Endodermal cell (in vitro differentiated cells): ENCODE measurements at regions not wholly inside any gene's neighbourhood (a gene's known extent, or its start where the extent isn't known, plus 50 kb on each side); places are given as distances from the start of the nearest gene placed in this dataset.

Source experiments
- DNase-seq: peaks from one replicate; pipeline ENCODE4 v3.0.0-alpha.2; 2017
- H3K27ac ChIP-seq: 2 replicates; pipeline ENCODE4 v1.5.1; 2013; ENCODE audit warnings: mild to moderate bottlenecking, low read depth, low read length, moderate library complexity
- H3K27me3 ChIP-seq: 2 replicates; pipeline ENCODE4 v1.6.1; 2013; ENCODE audit warnings: mild to moderate bottlenecking, low read length, moderate library complexity; ENCODE audit not compliant: insufficient read depth, control insufficient read depth, poor library complexity, severe bottlenecking
- H3K36me3 ChIP-seq: 2 replicates; pipeline ENCODE4 v1.7.0; 2013; ENCODE audit warnings: mild to moderate bottlenecking, low read length, moderate library complexity; ENCODE audit not compliant: control insufficient read depth, insufficient read depth
- H3K4me1 ChIP-seq: one replicate; pipeline ENCODE4 v1.7.0; 2013; ENCODE audit warnings: low read length; ENCODE audit not compliant: control insufficient read depth, insufficient read depth
- H3K4me3 ChIP-seq: 2 replicates; pipeline ENCODE4 v1.5.1; 2013; ENCODE audit warnings: mild to moderate bottlenecking, low read length, moderate library complexity
- H3K9ac ChIP-seq: 2 replicates; pipeline ENCODE4 v1.6.1; 2013; ENCODE audit warnings: mild to moderate bottlenecking, low read length, moderate library complexity; ENCODE audit not compliant: poor library complexity, severe bottlenecking; ENCODE audit errors: extremely low read depth
- H3K9me3 ChIP-seq: 2 replicates; pipeline ENCODE4 v1.6.1; 2013; ENCODE audit warnings: mild to moderate bottlenecking, low read length, moderate library complexity; ENCODE audit not compliant: control insufficient read depth
- H3K27ac Mint-ChIP-seq: 2 replicates; pipeline ENCODE4 v1.8.0; 2020; ENCODE audit warnings: mixed read lengths
- H3K27me3 Mint-ChIP-seq: 2 replicates; pipeline ENCODE4 v1.8.0; 2021; ENCODE audit warnings: mild to moderate bottlenecking, mixed read lengths; ENCODE audit not compliant: insufficient read depth
- H3K36me3 Mint-ChIP-seq: 2 replicates; pipeline ENCODE4 v1.8.0; 2020; ENCODE audit warnings: low read depth, mixed read lengths
- H3K4me1 Mint-ChIP-seq: 2 replicates; pipeline ENCODE4 v1.8.0; 2020; ENCODE audit warnings: mixed read lengths
- H3K4me3 Mint-ChIP-seq: 2 replicates; pipeline ENCODE4 v1.8.0; 2020; ENCODE audit warnings: mild to moderate bottlenecking, moderate library complexity, mixed read lengths
- H3K9me3 Mint-ChIP-seq: 2 replicates; pipeline ENCODE4 v1.8.0; 2020; ENCODE audit warnings: mild to moderate bottlenecking, mixed read lengths
- CTCF ChIP-seq: fragments of 200-600 bp; sonication (generic); conservative IDR thresholded peaks from 2 replicates; pipeline ENCODE4 v1.5.0; 2021; ENCODE audit warnings: antibody characterized with exemption, mild to moderate bottlenecking
- WGBS, 2 experiments: methylation state at CpG; one replicate each; pipeline versions ENCODE4 v1.1.5 to v1.1.7; 2013; ENCODE audit warnings: missing lambda C conversion rate in 2 of 2, mixed read lengths in 1 of 2; ENCODE audit not compliant: insufficient coverage in 1 of 2, insufficient read length in 1 of 2; 5-methylcytosine and 5-hydroxymethylcytosine counted together

- peaks cover 5% of the 10 kb centered on the region for H3K27me3 ChIP-seq
- no peak overlapping the region for H3K4me3 Mint-ChIP-seq
- H3K27ac Mint-ChIP-seq: no peak overlapping the region
- H3K36me3 ChIP-seq: no peaks in the 10 kb centered on the region
- peak; percentile 38 for DNase-seq
- no peaks in the 10 kb centered on the region for H3K36me3 Mint-ChIP-seq
- 95 to 99% methylated on average over 7 of the region's 7 CpGs for WGBS, 2 experiments
- H3K9ac ChIP-seq: no peak overlapping the region
- peaks cover 17% of the 10 kb centered on the region for H3K9me3 Mint-ChIP-seq
- no peak overlapping the region for H3K27ac ChIP-seq
- no peak overlapping the region for H3K4me3 ChIP-seq
- peaks cover 5% of the 10 kb centered on the region for H3K27me3 Mint-ChIP-seq
- H3K4me1 Mint-ChIP-seq: peaks cover 8% of the 10 kb centered on the region
- H3K4me1 ChIP-seq: peaks cover 3% of the 10 kb centered on the region
- H3K9me3 ChIP-seq: peaks cover 12% of the 10 kb centered on the region
- TF ChIP-seq CTCF: no peak
Observed at GRCh38 chr17:6218333-6218732, 148.2 kb downstream of the WSCD1 start.

- Mint-ChIP-seq H3K9me3 (no peaks in the 10 kb centered on the region), H3K4me1 (peaks cover 12% of the 10 kb centered on the region), H3K27me3 (peaks cover 7% of the 10 kb centered on the region), H3K36me3 (no peaks in the 10 kb centered on the region), H3K4me3 (no peak overlapping the region), H3K27ac (no peak overlapping the region)
- Histone ChIP-seq H3K27me3 (peaks cover 5% of the 10 kb centered on the region), H3K4me3 (no peak overlapping the region), H3K36me3 (no peaks in the 10 kb centered on the region), H3K9ac (no peak overlapping the region), H3K9me3 (no peaks in the 10 kb centered on the region), H3K4me1 (peaks cover 11% of the 10 kb centered on the region), H3K27ac (no peak overlapping the region)
- DNase-seq: peak; percentile 35
- no peak for TF ChIP-seq CTCF
- 92 to 95% methylated on average over 7 to 13 of the region's 13 CpGs for WGBS, 2 experiments
Observed at GRCh38 chr17:6215071-6216035, 145.2 kb downstream of the WSCD1 start.

GRCh38 chr17:6213859-6214258, 143.7 kb downstream of the WSCD1 start:
- Mint-ChIP-seq H3K9me3 (no peaks in the 10 kb centered on the region), H3K4me3 (no peak overlapping the region), H3K36me3 (no peaks in the 10 kb centered on the region), H3K27ac (no peak overlapping the region), H3K27me3 (peaks cover 13% of the 10 kb centered on the region), H3K4me1 (peaks cover 18% of the 10 kb centered on the region)
- Histone ChIP-seq H3K4me3 (no peak overlapping the region), H3K36me3 (no peaks in the 10 kb centered on the region), H3K27me3 (peaks cover 11% of the 10 kb centered on the region), H3K4me1 (peaks cover 14% of the 10 kb centered on the region), H3K9ac (no peak overlapping the region), H3K9me3 (no peaks in the 10 kb centered on the region), H3K27ac (no peak overlapping the region)
- DNase-seq: peak; percentile 20
- 93 to 100% methylated on average over 3 to 4 of the region's 4 CpGs for WGBS, 2 experiments
- no peak for TF ChIP-seq CTCF
